NCI-H82 treated with DMSO at 0.1 percent for 48 hours (cell line): ENCODE measurements at regions not wholly inside any gene's neighbourhood (a gene's known extent, or its start where the extent isn't known, plus 50 kb on each side); places are given as distances from the start of the nearest gene placed in this dataset.
"Not testable (repeated sequence)": the region's sequence is repeated elsewhere in the genome, so short reads cannot be mapped to it uniquely, and the experiment has no call there.

Experiments
- DNase-seq: peaks from one replicate; lab custom pipeline; 2025; ENCODE audit not compliant: unreplicated experiment; lab: John Stamatoyannopoulos, UW

DNA sequence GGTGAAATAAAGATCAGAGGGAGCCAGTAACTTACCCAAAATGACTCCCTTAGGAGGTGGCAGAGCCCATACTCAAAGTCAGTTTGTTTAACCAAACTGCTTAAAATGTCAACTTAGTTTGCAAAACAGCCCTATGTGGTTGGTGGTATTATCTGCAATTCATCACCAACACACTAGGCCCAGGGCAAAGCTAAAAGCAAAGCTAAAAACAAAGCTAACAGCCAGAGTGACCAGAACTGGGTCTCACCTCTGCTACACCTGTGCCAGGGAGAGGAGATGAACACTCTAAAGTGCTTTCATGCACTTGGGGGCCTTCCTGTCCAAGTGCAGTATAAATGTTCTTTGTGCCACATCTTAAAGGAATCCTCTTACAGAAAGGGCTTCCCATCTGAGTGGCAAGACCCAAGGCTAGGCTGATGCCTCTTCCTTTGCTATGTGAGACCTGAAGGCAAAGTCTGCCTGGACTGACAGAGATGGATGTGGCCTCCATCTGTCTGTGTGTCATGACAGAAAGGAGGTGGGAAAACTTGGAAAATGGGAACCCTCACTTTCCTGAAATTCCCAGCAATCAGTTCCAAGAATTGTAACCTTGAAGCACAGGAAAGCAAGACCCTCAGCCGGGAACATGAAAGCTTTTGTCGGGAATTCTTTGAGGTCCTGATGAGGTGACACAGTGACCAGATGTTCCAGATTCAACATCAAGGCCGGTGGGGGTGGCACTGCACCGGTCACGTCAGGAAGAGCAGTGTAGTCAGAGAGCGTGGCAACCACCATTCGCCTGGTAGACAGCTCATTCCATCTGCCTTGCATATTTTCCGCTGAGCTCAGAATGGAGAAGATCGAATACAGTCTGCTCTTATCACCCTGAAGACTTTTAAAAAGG, 214.3 kb upstream of the PLGLB2 start:
- DNase-seq, result not testable (repeated sequence)

DNA sequence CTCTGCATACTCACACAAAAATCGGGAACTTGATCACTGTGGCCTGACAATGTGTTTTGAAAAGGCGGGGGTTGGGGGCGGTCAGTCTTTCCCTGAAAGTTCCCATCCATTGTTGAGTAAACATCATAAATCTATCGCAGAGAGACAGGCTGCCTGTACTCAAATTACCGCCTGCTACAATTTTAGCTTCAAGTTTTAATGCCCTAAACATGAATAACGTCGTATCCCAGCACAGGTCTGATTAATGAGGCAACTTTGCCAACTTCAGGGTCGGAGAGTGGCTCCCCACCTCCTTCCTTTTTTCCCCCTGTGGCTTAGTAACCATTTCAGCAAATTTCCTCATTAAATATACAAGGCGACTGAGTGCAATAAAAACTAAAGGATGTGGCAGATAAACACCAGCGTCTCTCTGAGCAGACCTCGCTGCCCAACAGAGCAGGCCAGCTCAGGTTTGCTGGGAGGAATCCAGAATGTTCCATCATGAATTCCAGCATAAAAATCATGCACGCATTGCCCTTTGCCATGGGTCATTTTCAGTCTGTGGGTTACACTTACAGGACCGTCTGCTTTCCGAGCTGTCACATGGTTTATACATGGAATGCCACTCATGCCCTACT, 213.5 kb upstream of the PLGLB2 start:
- not testable (repeated sequence) for DNase-seq

DNA sequence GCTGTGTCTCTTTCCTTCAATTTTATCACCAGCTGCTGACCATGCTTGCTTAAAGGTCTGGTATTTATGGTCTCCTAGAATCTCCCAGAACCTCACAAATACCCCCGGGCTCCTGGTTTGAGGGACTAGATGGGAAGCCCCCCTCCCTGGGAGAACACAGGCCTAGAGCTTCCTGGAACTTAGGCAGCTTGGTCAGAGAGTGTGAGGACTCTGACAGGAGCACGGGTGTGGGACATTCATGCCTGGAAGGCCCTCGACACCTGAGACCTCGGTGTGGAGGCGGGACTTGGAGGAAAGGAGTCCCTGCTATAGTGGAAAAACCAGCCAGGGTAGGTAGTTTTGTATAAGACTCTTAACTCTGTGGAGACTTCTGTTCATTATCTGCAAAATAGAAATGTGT, 211.5 kb upstream of the PLGLB2 start:
- DNase-seq, result not testable (repeated sequence)

DNA sequence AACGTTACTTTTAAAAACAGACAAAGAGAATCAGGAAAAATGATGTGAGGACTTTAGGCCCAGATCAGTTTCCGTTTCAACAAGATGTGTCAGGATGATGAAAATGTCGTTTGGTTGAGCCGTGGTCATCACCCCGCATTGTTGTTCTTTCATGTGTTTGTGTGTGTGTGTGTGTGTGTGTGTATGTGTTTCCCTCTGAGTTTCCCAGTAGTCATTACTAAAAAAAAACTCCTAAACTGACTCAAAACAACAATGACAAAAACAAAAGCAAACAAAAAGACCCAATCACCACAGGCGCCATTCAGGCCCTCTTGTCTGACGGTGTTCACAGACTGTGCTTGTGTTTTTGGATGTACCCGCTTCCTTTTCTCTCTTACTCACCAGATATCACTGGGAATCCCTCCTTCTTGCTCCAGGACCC, 210.6 kb upstream of the PLGLB2 start:
- not testable (repeated sequence) for DNase-seq

DNA sequence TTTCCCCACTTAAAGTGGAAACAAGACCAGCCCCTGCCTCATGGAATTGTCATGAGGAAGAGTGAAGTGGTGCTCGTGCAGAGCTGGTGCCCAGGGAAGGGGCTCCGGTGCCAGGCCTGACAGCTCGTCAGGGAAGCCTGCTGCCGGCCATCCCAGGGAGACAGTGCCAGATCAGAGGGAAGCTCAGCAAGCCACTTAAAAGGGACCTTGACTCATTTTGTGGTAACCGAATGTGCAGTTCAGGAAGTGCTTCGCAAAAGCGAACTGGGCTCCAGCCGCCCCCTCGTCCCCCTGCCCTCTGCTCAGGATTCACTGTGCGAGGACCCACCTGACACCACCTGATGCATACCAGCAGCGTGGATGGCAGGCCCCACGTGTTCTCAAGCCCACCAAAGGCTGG, 209.6 kb upstream of the PLGLB2 start:
- not testable (repeated sequence) for DNase-seq

DNA sequence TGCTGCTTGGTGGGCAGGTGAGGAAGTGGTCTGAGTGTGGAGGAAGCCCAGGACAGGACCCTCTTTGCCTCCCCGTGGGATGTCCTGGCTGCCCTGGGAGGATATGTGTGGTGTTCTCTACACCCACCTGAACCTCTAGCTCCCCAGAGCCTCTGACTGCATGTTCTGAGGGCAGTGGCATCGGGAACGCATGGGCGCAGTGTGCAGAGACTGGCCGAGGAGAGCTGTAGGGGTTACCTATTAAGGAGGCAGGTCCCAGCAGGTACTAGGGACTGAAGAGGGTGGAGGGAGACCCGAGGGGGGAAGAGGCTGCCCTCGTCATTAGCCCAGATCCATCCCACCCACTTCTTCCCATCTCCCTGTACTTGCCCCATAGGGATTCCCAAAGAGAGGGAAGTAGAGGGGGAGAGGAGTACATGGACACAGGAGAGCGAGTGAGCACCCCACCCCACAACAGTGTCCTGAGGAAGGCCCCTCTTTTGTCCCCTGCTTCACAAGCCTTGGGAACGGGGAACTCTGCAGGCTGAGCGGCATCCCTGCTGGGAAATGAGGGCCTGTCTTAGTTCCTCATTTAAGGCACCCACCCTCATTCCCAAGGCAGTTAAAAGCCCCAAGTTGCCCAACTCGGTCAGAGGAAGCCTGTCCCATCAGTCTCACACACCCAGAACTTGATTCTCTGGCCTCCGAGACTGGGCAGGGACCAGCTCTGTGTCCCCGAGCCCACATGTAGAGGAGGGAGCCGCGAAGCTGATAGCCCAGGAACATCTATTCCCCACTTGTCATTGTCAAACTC, 208.5 kb upstream of the PLGLB2 start:
- DNase-seq, result not testable (repeated sequence)

DNA sequence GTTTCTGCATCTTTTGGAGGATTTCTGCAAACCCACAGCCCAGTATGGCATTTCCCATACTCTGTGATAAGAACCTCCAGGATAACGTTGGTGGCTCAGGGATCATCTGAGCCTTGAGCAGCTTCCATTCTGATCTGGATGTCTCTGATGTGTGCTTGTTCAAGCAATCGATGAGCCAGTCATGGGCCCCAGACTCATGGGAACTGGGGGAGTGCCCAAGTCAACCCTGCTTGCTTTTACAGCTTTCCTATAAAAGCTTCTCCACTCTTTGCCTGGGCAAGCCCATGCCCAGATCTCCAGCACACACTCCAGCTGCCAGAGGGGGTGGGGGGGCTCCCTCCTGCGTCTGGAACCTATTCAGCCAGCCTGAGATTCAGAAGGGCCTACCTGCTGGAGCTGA, 207.6 kb upstream of the PLGLB2 start:
- not testable (repeated sequence) for DNase-seq

DNA sequence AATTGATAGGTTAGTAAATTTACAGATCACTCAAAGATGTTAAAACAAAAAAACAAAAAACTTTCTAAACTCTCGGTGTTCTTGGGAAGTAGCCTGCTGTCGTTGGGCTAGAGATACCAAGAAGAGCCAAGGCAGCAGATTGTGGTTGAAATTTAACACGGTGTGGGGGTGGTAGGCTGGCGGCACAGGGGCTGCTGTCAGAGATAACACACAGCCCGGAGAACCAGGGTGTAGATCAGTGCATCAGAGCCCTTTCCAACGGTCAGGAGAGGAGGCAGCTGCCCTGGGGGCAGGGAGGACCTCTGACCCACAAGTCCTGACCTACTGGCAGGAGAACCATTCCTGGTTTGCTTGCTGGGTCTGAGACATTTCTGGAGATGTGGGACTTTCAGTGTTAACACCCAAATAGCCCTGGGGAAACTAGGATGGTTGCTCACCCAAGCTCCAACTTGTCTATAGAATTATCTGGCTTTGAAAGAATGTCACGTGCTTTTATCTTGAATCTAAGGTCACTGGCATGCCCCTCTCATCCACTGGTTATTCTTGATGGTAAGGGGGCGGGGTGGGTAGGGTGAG, 205.2 kb upstream of the PLGLB2 start:
- DNase-seq, result not testable (repeated sequence)

DNA sequence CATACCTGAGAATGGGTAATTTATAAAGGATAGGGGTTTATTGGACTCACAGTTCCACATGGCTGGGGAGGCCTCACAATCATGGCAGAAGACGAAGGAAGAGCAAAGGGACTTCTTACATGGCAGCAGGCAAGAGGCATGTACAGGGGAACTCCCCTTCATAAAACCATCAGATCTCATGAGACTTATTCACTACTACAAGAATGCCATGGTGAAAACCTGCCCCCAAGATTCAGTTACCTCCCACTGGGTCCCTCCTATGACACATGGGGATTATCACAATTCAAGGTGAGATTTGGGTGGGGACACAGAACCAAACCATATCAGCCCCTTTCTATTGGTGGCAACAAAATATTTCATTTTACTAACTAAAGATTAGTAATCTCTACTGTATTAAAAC, 204.1 kb upstream of the PLGLB2 start:
- not testable (repeated sequence) for DNase-seq

DNA sequence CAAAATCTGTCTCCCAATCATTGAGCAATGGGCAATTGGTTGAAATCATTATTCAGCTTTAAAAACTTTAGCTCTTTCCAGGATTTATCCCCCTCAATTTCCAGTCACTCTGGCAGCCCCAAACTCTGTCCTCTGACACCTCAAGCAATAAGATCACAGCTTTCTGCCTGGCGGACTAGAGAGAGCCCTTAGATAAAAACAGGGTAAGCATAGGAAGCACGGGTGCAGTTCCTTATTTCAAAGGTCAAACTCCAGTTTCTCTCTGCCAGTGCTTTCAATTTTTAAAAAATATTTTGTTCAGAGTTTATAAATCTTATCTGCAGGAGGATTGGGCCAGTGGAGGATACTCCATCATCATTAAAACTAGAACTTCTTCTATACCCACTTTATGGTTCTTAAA, 200.8 kb upstream of the PLGLB2 start:
- not testable (repeated sequence) for DNase-seq

DNA sequence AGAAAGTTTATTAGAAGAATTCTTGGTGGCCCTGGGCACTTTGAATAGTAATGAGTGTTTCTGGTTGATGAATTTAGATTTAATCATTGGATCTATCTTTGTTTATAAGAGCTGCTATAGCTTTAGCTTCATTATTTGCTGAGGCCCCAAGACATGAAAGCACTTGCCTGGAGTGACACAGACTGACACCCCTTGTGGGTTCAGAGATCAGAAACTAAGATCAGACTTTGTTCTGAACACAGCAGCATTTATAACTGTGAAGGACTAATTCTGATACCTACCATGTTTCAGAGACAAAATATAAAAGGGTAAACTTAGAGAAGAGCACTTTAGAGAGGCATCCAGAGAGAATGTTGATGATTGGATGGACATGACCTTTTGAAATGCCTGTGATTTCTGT, 199.9 kb upstream of the PLGLB2 start:
- DNase-seq, result not testable (repeated sequence)

DNA sequence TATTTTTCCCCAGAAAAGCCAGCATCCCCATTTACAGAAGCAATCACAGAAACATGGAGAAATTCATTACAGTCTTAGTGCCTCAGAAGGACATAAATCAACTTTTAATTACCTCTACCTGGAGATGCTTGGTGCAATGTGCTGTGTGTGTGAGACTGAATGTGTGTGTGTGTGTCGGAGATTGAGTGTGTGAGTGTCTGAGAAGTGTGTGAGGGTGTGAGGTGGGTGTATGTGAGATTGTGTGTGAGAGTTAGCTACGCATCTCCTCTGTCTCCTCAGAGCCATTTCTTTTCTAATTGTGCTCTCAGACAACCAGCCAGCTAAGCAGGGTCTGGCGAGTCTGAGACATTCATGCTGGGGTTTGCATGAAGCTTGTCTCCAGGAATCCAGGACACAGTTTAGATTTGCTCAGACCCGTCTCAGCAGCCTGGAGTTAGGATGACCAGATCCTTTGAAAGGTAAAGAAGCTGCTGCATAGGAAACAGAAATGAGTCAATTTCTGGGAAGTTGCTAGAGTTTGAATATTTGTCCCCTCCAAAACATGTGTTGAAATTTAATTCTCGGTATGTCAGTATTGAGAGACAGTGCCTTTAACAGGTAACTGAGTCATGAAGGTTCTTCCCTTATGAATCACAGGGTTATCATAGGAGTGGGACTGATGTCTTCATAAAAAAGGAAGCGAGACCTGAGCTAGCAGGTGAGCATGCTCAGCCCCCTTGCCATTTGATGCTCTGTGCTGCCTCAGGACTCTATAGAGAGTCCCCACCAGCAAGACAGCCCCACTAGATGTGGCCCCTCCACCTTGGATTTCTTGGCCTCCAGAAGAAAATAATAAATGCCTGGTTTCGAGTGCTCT, 199.0 kb upstream of the PLGLB2 start:
- not testable (repeated sequence) for DNase-seq

DNA sequence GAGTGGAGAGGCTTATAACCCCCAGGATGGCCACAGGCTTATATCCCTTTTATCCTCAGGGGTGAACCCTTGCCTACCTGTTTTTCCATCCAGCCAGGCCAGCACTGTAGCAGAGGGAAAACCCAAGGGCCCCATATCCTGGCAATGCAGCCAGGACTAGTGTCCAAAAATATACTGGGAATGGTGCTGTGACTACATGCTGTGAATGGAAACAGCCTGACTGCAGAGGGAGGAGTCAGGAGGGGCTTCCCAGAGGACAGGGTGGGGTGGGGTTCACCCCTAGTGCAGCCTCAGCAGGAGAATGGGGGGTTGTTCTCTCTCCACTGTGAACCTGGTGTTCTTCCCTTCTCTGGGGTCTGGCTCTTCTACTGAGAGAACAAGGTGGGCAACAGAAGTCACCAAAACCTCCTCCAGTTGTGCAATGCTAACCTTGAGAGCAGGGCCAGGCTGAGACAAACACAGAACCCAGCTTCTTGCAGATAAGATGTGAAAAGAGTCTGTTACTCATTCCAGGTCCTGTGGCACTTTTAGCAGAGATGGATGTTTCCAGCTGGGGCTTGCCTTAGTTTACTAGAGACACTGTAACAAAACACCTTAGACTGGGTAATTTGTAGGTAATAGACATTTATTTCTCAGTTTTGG, 198.2 kb upstream of the PLGLB2 start:
- not testable (repeated sequence) for DNase-seq

DNA sequence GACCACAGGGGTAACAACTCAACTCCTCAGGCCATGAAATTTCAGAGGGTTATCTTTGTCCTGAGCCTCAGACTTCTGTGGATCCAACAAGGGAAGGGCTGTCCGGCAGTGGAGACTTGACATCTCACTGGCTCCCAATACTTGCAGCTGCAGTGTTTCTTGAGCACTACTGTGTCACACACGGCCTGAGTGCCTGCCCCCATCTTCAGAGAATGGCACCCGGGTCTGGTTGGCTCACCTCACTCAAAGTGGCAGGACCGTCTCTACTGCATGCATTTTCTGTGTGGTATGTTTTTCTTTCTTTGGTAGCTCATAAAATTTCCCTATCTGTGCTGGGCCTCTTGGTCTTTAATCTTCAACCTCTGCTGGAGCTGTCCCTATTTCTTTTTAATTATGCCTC, 193.2 kb upstream of the PLGLB2 start:
- DNase-seq, result not testable (repeated sequence)

DNA sequence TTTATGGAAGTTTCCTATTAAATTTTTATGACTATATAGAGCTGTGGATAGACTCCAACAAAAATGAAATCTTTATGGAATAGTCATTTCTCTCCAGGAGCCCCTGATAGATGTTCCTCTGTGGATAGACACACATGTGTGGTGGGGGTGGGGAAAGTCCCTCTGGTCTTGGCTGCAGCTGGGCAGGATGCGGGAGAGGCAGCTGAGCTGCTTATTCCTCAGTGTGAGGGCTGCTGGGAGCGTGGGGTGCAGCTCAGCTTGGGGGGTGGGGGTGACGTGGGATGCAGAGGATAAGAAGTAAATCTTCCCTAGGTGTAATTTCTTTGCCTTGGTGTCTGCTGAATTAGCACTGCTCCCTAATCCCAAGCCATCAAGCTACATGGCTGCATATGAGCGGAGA, 192.8 kb upstream of the PLGLB2 start:
- not testable (repeated sequence) for DNase-seq

DNA sequence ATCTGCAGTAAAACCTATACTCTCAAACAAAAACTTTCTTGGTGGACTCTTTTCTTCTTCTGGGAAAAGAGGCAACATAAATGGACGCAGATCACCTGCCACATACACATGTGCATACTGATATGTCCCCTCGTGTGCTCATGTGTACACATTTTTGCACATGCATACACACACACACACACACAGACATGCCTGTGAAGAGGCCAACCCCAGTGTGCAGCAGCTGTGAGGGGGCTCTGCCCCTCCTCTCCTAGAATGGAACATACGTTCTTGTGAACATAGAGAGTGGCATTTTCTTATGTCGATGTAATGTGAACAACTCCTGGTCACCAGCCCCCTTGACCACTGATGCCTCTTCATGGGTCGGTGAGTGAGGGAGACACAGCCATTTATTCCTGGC, 188.9 kb upstream of the PLGLB2 start:
- DNase-seq, result not testable (repeated sequence)

DNA sequence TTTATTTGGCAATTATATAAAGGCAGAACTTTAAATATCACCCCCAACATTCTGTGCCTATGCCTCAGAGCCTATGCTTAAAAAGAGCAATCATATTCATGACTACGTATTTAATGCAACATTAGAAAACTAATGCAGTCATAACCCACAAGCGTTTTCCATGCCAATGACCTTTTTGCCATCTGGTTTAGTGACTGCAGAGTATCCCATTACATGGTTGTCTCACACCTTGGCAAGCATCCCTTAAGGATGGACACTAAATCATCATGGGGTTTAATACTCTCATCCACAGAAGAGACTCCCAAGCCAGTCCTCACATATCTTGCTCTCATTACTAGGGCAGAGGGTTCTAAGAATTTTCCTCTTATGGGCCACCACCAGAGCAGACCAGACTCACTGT, 188.2 kb upstream of the PLGLB2 start:
- DNase-seq, result not testable (repeated sequence)

DNA sequence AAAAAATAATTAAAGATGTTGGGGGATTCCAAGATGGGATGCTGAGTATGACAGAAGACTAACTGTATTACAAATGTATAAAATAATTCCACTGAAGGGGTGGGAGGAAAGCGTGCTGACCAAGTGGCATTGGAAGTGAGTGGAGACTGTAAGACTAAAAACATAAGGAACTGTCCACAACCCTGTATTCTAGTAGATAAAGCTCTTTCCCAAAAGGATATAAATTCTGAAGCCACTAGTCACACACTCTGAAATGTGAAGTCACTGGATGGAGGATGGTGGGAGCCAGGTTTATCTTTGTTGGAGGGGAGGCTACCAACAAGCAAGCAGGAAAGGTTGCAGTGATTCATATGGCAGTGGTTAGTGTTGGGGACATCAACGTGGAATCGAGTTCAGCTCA, 182.8 kb upstream of the PLGLB2 start:
- DNase-seq, result not testable (repeated sequence)

DNA sequence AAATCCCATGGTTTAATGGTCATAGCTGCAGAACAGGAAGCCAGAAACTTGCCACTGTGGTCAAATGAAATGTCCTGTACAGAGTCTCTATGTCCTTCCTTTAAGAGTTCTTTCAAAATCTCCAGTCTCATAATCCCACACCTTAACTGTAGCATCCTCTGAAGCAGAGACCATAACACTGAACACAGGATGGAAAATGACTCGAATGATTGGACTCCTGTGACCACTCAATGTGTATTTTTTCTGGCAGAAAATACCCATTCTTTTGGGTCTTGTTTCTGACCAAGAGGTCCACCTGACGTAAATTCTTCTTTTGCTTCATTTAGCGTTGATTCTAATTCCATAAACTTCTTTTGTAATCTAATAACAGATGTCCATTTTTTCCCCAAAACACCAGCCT, 181.4 kb upstream of the PLGLB2 start:
- not testable (repeated sequence) for DNase-seq

DNA sequence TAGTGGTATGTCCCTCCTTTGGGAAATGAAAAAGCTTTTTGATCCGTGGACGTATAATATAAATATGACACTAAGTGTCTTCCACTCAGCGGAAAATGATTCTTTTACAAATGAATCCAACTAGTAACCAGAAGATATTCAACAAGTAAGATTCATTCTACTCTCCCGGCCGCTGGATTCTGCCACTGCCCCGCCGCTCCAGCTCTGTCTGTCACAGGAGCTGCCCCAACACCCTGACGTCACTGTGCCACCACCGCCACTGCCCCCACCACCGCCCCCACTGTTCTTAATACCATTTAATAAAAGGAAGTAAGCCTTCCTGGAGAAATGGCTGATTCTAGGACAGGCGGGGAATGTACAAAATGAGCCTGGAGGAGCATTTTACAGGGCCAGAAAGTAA, 180.8 kb upstream of the PLGLB2 start:
- not testable (repeated sequence) for DNase-seq
